GM12865 (cell line): ENCODE measurements at regions not wholly inside any gene's neighbourhood (a gene's known extent, or its start where the extent isn't known, plus 50 kb on each side); places are given as distances from the start of the nearest gene placed in this dataset.
"Not testable (repeated sequence)": the region's sequence is repeated elsewhere in the genome, so short reads cannot be mapped to it uniquely, and the experiment has no call there.

Experiments
- DNase-seq: peaks from one replicate; pipeline ENCODE4 v3.0.0; 2010; ENCODE audit warnings: low read depth
- H3K4me3 ChIP-seq: 2 replicates; pipeline ENCODE4 v1.5.1; 2011; ENCODE audit warnings: mild to moderate bottlenecking, low read depth, low read length, control low read depth
- TF ChIP-seq, protein P1 (sequence below): IDR thresholded peaks from 2 replicates; pipeline ENCODE4 v1.5.1; 2011; ENCODE audit warnings: low read length, control low read depth, low read depth, inconsistent platforms; ENCODE audit not compliant: insufficient read depth; ENCODE audit errors: missing control alignments

DNA sequence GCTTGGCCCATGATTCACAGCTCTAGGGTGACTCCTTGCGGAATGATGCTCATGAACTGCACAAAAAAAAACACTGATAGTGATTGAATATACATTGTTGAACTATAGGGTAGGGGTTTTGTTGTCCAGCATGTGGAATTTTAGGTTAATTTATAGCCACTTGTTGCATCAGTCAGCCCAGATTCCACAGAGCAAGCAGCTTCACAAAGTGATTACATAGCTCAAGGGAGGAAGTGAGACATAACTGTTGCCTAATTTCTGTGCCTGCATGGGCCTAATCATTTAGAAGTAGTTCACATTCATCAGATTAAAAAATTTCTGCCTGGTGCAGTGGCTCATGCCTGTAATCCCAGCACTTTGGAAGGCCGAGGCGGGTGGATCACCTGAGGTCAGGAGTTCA lies 142.2 kb upstream of the ZNF722 start:
- not testable (repeated sequence) for DNase-seq, H3K4me3 ChIP-seq

DNA sequence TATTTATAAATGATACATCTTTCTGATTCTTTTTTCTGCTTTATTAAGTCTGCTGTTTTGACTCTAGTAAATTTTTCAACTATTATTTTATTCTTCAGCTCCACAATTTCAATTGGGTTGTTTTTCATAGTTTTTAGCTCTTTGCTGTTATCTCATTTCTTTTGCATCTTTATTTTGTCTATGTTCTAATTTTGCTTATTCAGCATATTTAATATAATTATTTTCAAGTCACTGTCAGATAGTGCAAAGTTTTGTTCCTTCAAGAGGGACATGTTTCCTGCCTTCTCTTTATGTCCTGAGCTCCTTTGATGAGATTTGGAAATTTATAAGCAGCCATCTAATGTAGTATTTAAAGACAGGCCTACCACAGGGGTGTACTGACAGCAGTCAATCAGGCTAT lies 131.5 kb upstream of the ZNF722 start:
- TF ChIP-seq, protein P1, sequence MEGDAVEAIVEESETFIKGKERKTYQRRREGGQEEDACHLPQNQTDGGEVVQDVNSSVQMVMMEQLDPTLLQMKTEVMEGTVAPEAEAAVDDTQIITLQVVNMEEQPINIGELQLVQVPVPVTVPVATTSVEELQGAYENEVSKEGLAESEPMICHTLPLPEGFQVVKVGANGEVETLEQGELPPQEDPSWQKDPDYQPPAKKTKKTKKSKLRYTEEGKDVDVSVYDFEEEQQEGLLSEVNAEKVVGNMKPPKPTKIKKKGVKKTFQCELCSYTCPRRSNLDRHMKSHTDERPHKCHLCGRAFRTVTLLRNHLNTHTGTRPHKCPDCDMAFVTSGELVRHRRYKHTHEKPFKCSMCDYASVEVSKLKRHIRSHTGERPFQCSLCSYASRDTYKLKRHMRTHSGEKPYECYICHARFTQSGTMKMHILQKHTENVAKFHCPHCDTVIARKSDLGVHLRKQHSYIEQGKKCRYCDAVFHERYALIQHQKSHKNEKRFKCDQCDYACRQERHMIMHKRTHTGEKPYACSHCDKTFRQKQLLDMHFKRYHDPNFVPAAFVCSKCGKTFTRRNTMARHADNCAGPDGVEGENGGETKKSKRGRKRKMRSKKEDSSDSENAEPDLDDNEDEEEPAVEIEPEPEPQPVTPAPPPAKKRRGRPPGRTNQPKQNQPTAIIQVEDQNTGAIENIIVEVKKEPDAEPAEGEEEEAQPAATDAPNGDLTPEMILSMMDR = no peak
- H3K4me3 ChIP-seq = no peak overlapping the region
- DNase-seq = no peak

DNA sequence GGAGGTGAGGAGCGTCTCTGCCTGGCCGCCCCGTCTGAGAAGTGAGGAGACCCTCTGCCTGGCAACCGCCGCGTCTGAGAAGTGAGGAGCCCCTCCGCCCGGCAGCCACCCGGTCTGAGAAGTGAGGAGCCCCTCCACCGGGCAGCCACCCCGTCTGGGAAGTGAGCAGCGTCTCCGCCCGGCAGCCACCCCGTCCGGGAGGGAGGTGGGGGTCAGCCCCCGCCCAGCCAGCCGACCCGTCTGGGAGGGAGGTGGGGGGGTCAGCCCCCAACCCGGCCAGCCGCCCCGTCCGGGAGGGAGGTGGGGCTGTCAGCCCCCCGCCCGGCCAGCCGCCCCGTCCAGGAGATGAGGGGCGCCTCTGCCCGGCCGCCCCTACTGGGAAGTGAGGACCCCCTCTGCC lies 124.4 kb upstream of the ZNF722 start:
- H3K4me3 ChIP-seq, DNase-seq: not testable (repeated sequence)

DNA sequence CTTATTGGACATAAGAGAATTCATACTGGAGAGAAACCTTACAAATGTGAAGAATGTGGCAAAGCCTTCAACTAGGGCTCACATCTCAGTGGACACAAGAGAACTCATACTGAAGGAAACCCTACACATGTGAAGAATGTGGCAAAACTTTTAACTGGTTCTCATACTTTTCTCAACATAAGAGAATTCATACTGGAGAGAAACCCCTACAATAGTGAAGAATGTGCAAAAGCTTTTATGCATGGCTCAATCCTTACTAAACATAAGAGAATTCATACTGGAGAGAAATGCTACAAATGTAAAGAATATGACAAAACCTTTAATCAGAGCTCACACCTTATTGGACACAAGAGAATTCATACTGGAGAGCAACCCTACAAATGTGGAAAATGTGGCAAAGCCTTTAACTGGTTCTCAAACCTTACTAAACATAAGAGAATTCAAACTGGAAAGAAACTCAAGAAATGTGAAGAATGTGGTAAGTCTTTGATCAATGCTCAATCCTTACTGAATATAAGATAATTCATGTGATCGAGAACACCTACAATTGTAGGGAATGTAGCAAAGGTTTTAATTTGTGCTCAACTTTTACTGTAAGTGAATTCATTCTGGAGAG lies 121.8 kb upstream of the ZNF722 start:
- no peak for DNase-seq
- TF ChIP-seq, protein P1 = no peak
- H3K4me3 ChIP-seq = no peak overlapping the region

DNA sequence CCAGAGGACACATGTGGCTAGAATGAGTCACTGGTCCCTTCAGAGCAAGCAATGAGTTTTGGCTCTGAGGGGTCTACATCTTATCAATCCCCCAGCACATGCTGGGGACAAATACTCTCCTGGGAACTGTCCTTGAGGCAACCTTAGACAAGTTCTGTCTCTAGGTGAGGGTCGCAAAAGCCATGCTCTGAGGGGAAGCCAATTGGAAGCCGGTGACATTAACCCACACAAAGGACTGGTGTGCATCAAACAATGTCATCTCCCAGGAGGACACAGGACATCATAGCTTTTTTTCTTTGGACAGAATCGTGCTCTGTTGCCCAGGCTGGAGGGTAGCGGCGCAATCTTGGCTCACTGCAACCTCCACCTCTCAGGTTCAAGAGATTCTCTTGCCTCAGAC lies 111.6 kb upstream of the ZNF722 start:
- TF ChIP-seq, protein P1 = no peak
- no peak for DNase-seq
- H3K4me3 ChIP-seq = no peak overlapping the region

DNA sequence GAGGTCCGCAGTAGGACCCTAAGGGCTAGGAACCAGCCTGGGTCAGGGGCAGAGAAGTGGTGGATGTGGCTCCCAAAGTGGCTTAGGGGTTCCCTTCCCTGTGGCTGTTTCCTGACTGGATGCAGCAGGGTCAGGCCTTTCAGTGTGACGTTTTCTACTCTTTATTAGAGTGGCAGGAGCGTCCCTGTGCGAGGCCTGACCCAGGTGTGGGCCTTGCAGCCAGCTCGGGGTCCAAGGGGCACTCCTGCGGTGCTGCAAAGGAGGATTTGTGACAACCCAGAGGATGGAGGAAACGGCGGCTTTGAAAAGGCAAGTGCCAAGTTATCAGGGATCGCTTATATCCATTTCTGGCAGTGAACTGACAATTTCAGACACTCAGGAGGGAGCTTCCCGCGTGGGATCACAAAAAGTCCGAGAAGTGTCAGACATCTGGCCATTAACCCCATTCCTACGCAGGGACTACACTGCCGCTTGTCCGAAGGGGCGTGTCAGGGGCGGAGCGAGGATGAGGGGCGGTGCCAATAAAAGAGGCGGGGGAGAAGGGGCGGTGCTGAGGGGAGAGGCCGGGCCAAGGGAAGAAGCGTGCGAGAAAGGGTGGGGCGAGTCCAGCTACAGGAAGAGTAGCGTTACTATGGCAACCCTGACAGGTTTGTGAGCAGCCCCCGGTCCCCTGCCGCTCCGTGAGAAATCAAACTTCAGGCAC lies 98.8 kb upstream of the ZNF722 start:
- no peak overlapping the region for H3K4me3 ChIP-seq
- peak; percentile 3 for DNase-seq
- TF ChIP-seq, protein P1 = no peak

DNA sequence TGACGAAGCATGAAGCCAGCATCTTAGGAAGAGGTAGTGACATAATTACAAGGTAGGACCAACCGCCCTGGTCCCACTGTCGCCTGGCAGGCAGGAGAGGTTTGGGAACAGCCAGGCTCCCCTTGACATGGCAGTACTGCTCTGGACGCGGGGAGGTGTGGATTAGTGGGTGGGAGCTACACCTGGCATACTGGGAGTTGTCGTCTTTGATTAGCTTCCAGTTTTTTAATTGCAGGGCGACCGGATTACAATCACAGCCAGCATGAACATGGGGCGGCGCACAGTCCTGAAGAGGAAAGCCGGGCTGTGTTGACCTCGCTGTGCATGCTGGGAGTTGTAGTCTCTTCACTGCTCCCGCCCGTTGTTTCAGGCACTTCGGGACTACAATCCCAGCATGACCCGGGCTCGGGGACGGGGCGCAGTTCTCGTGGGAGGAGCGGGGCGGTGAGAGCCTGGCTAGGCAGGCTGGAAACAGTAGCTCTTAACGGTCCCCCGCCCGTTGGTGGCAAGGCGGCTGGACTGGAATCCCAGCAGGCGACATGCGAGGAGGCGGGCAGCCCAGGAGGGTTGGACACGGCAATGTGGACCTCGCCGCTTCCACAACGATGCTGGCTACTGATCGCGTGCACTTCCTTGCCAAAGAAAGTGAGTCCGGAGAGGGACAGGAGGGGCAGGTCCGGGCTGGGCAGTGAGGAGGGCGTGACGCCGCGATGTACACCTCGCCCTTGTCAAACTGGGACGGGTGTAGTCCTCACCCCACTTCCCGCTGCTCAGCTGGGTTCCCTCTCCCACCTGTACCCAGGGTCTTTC lies 98.0 kb upstream of the ZNF722 start:
- TF ChIP-seq, protein P1 = no peak
- no peak overlapping the region for H3K4me3 ChIP-seq
- DNase-seq = peak; percentile 10

DNA sequence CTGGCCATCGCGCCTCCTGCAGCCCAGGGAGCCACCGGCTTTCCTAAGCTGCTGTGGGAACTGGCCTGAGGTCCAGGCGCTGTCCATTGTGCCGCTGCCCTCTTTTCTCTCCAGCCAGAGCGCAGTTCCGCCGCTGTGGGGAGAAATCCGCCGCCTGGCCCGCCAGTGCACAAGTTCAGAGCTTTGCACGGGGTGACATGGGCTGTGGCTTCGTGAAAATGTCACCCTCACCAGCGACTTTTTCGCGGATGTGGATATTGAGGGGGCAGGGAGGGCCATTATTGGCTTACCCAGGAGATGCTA lies 97.5 kb upstream of the ZNF722 start:
- not testable (repeated sequence) for DNase-seq, H3K4me3 ChIP-seq
